ENCODE measurements at regions not wholly inside any gene's neighbourhood (a gene's known extent, or its start where the extent isn't known, plus 50 kb on each side); places are given as distances from the start of the nearest gene placed in this dataset.

- DNase-seq (ENCODE audit: low spot score in 2 of 2) = no peak
- no peak for TF ChIP-seq POLR2A (IDR thresholded peaks at IDR 0.05)
- TF ChIP-seq CTCF (IDR thresholded peaks at IDR 0.05) = no peak
- WGBS, 2 donors = 62 to 69% methylated on average over 3 of the region's 3 CpGs
- no peak overlapping the region for H3K4me3 ChIP-seq (ENCODE audit: low read depth, poor library complexity, severe bottlenecking)
- intact Hi-C loops (cut with DNase I; ENCODE audit: low total_unique reads) = loop anchor here (10.0 kb wide), 1 partner anchor 1052 kb away; no protein-coding TSS in a partner anchor
Observed at GRCh38 chr15:38702178-38702912, 137.7 kb upstream of the RASGRP1 start.

GRCh38 chr15:38705436-38706219, 141.0 kb upstream of the RASGRP1 start:
- no peak for DNase-seq (ENCODE audit: low spot score in 2 of 2)
- TF ChIP-seq POLR2A (IDR thresholded peaks at IDR 0.05) = no peak
- TF ChIP-seq CTCF (IDR thresholded peaks at IDR 0.05) = no peak
- intact Hi-C loops (cut with DNase I; ENCODE audit: low total_unique reads) = loop anchor here (10.0 kb wide), 1 partner anchor 1049 kb away; no protein-coding TSS in a partner anchor
- 38 to 41% methylated on average over 11 of the region's 11 CpGs for WGBS, 2 donors
- H3K4me3 ChIP-seq (ENCODE audit: low read depth, poor library complexity, severe bottlenecking) = no peak overlapping the region

- intact Hi-C loops (cut with DNase I; ENCODE audit: low total_unique reads) = loop anchor here (10.0 kb wide), 1 partner anchor 1048 kb away; no protein-coding TSS in a partner anchor
- no peak for DNase-seq (ENCODE audit: low spot score in 2 of 2)
- TF ChIP-seq CTCF (IDR thresholded peaks at IDR 0.05) (no peak), POLR2A (IDR thresholded peaks at IDR 0.05) (no peak)
- no peak overlapping the region for H3K4me3 ChIP-seq (ENCODE audit: low read depth, poor library complexity, severe bottlenecking)
- WGBS, 2 donors = 55 to 65% methylated on average over 5 of the region's 5 CpGs
Observed at GRCh38 chr15:38706956-38707355, 142.3 kb upstream of the RASGRP1 start.

GRCh38 chr15:38707802-38708671, 143.4 kb upstream of the RASGRP1 start:
- TF ChIP-seq POLR2A (IDR thresholded peaks at IDR 0.05) (no peak), CTCF (IDR thresholded peaks at IDR 0.05) (peak in 1 of 3 donors; percentile 30)
- WGBS, 2 donors = 48 to 51% methylated on average over 8 of the region's 8 CpGs
- intact Hi-C loops (cut with DNase I; ENCODE audit: low total_unique reads) = loop anchor here (10.0 kb wide), 1 partner anchor 1047 kb away; no protein-coding TSS in a partner anchor
- no peak overlapping the region for H3K4me3 ChIP-seq (ENCODE audit: low read depth, poor library complexity, severe bottlenecking)
- no peak for DNase-seq (ENCODE audit: low spot score in 2 of 2)

GRCh38 chr15:38708672-38709180, 144.1 kb upstream of the RASGRP1 start:
- TF ChIP-seq POLR2A (IDR thresholded peaks at IDR 0.05) (no peak), CTCF (IDR thresholded peaks at IDR 0.05) (no peak)
- no peak for DNase-seq (ENCODE audit: low spot score in 2 of 2)
- intact Hi-C loops (cut with DNase I; ENCODE audit: low total_unique reads) = loop anchor here (10.0 kb wide), 1 partner anchor 1046 kb away; no protein-coding TSS in a partner anchor
- 75 to 78% methylated on average over 4 of the region's 4 CpGs for WGBS, 2 donors
- no peak overlapping the region for H3K4me3 ChIP-seq (ENCODE audit: low read depth, poor library complexity, severe bottlenecking)

Data from lower leg skin (tissue), 4 donors.